Renal cortical epithelial cell (primary cell): ENCODE measurements at regions not wholly inside any gene's neighbourhood (a gene's known extent, or its start where the extent isn't known, plus 50 kb on each side); places are given as distances from the start of the nearest gene placed in this dataset.
"Not testable (repeated sequence)": the region's sequence is repeated elsewhere in the genome, so short reads cannot be mapped to it uniquely, and the experiment has no call there.

ENCODE experiments used
- DNase-seq: peaks from one replicate; pipeline ENCODE4 v3.0.0-alpha.2; 2011; ENCODE audit warnings: low read depth

DNA sequence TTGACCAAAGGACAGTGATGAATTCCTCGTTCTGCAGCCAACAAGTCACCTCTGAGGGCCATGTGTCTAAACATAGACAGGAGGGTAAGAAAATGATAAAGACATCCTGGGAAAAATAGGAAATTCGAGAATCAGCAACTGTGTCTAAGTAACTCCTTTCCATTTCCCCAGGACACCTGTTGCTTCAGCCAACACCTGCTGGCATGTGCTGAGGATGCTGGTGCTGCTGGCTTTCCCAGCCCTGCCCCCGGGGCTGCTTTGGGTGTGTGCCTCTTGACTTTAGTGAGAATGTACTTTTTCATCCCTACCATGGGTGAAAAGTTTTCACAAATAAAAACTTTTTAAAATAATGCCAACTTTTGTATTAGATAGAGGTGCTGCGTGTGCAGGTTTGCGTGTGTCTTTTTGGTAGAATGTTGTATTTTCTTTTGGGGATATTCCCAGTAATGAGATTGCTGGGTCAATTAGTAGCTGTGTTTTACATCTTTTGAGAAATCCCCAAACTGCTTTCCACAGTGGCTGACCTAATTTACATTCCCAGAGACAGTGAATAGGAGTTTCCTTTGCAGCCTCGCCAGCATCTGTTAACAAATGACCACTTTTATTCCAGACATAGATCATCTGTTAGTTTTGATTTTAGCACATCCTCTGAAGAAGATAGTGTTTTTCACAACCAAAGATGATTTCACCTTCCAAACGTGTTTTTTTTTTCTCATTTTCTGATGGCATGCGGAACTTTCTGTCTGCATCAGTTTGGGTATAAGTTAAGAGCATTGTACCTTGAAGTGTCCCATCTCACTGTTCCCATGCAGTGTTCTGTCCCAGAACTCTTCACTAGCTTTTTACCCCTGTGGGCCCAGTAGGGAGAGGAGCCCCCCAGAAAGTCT lies 104.2 kb upstream of the ACBD5 start:
- DNase-seq = no peak

DNA sequence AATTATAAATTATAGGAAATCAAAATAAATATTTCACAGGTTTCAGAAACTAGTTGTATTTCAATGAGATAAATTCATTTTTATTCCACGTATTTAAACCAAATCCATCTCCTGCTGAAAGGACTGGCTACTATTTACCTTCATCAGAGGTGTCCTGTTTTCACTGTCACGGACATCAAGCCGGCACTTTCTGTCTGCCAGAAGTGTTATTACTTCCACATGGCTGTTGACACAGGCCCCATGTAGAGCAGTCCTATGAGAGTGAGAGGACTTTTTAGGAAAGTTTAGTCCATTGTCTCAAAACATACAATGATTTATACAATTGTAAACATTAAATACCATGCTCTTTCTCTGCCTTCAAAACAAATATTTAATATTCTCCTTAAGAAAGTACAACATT lies 100.4 kb upstream of the ACBD5 start:
- DNase-seq = no peak

DNA sequence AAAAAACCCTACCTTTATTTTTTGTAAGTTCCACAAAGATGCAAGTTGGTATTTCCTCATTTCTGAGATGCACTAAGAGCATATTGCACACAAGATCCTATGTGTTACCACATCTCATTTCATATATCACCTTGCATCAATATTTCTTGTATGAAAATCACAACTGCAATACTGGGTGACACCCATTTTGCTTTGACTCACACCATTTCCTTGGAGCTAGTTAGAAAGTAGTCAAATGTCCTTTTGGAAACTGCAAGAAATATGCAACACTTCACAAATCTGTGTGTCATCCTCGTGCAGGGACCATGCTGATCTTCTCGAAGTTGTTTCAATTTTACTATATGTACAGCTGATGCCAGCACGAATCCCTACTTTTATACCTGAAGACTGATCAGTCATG lies 94.6 kb upstream of the ACBD5 start:
- not testable (repeated sequence) for DNase-seq

DNA sequence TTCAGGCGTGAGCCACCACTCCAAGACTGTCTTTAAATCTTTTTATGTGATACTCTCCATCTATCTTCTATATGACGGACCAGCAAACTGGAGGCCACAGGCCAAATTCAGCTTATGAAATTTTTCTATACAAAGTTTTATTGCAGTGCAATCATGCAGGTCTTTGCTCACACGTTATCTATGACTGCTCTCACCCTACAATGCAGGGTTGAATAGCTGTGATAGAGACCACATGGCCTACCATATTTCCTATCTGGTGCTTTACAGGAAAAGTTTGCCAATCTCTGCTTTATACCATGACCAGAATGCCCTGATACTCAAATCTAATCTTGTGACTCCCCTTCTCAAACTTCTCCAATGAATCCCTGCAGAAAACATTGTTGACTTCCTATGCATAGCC lies 89.5 kb upstream of the ACBD5 start:
- no peak for DNase-seq

DNA sequence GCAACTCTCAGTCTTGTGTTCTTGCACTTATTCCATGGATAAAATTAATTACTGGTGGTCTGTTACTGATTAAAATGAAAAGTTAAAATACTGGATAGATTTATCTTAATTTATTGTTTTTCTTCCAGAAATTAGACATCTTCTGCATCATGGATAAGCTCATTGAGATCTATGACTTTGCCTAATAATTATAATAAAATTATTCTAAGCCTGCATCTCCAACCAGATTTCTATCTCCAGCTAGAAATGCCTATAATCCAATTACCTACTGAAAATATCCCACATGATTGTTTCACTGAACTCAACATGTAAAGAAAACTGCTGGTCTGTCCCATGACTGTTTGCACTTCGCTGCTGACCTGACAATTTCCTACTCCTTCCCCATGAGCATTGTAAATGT lies 88.3 kb upstream of the ACBD5 start:
- DNase-seq = no peak

DNA sequence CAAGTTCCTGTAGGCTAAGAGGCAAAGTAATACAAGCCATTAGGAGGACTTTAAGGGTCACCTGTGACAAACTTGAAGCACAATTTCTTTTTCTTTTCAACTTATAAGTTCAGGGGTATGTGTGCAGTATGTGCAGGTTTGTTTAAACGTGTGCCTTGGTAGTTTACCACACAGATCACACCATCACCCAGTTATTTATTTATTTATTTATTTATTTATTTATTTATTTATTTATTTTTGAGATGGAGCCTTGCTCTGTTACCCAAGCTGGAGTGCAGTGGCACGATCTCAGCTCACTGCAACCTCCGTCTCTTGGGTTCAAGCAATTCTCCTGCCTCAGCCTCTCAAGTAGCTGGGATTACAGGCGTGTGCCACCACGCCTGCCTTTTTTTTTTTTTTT lies 86.2 kb upstream of the ACBD5 start:
- not testable (repeated sequence) for DNase-seq

DNA sequence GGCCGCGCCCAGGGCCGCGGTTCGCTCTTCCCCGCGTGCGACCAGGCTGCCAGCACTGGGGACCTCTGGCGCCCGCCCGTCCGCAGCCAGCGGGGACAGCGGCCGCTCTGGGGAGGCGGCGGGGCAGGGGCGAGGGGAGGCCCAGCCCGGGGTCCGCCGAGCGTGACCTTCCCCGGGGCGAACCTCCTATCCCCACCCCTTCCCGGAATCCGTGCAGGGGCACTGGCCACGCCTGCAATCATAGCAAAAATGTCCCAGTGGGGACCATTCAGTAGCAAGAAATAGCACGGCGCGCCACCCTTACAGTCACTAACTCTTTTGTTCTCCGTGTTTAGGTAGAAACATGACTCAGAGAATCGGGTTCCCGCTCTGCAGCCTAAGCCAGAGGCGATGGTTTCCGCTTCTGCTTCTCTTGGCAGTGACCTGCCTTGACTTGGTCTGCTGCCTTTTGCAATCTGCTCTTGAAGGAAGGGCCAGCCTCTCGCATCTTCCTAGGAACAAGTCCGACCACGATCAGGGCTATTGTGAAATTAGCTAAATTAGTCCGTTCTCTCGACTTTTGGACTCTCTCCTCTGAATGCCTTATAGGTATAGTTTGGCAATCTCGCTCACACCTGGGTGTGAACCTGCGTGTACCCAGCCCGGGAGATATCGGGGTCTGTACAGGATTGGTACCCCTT lies 79.3 kb upstream of the ACBD5 start:
- peak; percentile 82 for DNase-seq

DNA sequence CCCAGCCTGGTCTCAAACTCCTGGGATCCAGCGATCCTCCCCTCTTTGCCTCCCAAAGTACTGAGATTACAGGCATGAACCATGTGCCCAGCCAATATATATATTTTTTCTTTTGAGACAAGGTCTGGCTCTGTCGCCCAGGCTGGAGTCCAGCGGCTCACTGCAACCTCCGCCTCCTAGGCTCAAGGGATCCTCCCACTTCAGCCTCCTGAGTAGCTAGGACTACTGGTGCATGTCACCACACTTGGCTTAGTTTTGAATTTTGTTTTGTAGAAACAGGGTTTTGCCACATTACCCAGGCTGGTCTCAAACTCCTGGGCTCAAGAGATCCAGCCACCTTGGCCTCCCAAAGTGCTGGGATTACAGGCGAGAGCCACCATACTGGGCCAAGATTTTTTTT lies 78.5 kb upstream of the ACBD5 start:
- DNase-seq = not testable (repeated sequence)

DNA sequence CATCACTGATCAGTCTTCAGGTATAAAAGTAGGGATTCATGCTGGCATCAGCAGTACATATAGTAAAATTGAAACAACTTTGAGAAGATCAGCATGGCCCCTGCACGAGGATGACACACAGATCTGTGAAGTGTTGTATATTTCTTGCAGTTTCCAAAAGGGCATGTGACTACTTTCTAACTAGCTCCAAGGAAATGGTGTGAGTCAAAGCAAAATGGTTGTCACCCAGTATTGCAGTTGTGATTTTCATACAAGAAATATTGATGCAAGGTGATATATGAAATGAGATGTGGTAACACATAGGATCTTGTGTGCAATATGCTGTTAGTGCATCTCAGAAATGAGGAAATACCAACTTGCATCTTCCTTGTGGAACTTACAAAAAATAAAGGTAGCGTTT lies 74.5 kb upstream of the ACBD5 start:
- not testable (repeated sequence) for DNase-seq

DNA sequence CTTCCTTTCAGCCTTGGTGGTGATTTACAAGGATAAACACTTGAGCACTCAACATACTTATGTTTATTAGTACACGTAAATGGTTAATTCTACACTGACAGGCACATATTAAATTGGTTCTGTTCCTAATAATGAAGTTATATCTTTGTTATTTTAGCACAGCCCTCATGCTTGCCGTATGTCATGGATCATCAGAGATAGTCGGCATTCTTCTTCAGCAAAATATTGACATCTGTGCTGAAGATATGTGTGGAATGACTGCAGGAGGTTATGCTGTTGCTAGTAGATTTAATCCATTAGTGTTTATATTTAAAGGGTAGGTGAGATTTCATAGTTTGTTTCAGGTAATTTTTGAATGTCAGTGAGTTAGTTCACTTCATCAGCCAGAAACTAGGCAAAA lies 73.0 kb upstream of the ACBD5 start:
- DNase-seq = peak; percentile 15

DNA sequence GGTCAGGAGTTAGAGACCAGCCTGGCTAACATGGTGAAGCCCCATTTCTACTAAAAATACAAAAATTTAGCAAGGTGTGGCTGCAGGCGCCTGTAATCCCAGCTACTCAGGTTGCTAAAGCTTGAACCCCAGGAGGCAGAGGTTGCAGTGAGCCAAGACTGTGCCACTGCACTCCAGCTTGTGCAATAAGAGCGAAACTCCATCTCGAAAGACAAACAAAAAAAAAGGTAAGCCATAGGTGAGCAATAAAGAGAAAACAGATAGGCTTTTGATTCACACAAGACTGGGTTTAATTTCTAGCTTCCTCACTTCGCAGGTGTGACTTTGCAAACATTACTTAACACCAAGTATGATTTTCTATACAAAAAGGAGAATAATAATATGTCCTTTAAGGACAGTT lies 72.3 kb upstream of the ACBD5 start:
- no peak for DNase-seq

DNA sequence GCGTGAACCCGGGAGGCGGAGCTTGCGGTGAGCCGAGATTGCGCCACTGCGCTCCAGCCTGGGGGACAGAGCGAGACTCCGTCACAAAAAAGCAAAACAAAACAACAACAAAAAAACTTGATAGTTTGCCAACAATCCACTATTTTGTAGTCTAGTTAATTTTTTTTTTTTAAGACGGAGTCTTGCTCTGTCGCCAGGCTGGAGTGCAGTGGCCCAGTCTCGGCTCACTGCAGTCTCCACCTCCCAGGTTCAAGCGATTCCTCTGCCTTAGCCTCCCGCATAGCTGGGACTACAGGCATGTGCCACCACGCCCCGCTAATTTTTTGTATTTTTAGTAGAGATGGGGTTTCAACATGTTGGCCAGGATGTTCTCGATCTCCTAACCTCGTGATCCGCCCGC lies 71.2 kb upstream of the ACBD5 start:
- not testable (repeated sequence) for DNase-seq

DNA sequence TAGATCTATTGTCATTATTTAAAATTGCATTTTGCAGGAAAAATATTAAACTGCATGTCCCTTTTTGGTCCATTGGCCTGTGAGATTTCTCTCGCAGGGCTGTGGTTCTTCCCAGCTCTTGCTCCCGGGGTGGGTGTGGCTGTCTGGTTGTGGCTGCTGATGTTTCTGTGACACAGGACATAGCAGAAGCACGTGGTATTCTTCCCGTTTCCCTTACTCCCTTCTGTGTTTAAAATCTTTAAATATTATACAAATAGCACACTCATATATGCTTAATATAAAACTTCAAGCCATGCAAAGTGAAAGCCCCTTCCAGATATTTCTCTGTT lies 57.9 kb upstream of the ACBD5 start:
- not testable (repeated sequence) for DNase-seq

DNA sequence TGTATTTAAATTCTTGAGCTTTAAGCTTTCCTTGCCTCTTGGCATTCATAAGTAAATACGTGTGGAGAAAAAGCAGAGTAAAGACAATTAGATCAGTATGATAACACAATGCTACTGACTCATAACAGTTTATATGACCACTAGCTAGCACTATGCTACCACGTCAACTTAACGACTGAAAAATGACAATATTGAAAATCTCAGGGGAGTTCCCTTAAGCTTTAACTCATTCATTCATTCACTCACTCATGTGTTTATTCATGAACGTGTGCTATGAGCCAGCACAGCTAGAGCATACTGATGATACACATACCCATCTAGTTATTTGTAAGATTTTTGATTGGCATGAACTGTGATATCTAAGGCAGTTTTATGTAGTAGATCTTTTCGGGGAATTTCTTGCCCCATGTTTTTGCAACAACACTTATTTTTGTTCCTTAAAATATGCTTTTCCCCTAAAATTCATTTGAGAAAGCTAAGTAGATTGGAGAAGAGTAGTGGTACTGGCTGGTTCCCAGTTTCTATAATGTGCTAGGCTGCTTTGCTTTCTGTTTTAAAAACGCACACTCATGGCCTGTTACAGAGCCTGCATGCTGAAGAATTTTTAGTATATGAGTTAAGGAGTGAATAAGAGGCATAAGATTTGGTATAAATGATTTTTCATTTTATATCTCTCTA lies 57.4 kb upstream of the ACBD5 start:
- no peak for DNase-seq

DNA sequence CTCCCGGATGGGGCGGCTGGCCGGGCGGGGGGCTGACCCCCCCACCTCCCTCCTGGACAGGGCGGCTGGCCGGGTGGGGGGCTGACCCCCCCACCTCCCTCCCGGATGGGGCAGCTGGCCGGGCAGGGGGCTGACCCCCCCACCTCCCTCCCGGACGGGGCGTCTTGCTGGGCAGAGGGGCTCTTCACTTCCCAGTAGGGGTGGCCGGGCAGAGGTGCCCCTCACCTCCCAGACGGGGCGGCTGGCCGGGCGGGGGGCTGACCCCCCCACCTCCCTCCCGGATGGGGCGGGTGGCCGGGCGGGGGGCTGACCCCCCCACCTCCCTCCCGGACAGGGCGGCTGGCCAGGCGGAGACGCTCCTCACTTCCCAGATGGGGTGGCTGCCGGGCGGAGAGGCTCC lies 55.7 kb upstream of the ACBD5 start:
- DNase-seq = not testable (repeated sequence)

DNA sequence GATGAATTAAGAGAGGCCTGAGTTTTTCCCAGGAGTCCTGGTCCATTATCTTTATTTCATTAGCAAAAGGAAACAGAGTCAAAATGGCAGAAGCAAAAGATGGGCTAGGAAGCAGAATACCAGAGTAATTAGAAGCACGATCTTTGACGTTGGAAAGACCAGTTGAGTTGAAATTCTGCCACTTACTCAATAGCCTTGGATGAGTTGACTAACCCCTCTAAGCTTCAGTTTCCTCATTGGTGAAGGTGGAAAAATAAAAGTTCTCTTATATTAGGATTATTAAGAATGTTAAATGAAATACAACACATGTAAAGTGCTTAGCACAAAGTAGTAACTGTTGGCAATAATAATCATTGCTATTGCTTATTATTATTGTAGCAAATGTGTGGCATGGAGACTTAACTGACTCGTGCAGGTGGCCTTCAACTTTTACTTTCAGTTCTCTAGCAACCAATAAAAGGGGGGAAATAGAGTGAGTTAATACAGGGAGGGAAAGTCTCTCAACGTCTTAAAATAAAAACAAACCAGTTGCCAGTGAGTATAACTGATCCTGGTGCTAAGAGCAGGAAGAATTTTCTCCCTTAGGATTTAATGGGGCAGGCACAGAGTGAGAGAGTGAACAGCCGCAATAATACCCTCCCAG lies 50.8 kb upstream of the ACBD5 start:
- not testable (repeated sequence) for DNase-seq
